ENCODE measurements at regions not wholly inside any gene's neighbourhood (a gene's known extent, or its start where the extent isn't known, plus 50 kb on each side); places are given as distances from the start of the nearest gene placed in this dataset.

GRCh38 chr5:67350618-67351201 is 154.1 kb upstream of the CD180 start:
- no peak for DNase-seq (ENCODE audit: low read depth)

DNA sequence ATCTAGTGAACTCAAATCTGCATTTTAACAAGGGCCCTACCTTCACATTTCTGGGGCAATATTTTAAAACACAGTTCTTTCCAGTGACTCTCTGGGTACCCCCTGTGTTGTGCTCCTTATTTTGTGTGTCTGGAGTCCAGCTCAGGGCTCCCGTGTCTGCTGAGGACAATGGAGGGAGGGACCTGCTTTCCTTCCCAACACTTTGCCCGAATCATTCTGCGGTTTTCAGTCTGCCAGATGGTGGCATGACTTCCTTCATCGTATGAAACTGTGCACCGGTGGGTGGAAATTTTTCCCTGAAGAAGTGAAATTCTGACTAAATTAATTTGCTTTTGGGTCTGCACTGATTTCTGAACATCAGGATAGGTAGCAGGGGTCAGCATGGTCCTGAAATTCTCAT is 153.6 kb upstream of the CD180 start:
- no peak for DNase-seq (ENCODE audit: low read depth)

- no peak for DNase-seq (ENCODE audit: low read depth)
Measured at GRCh38 chr5:67347821-67348220, 151.2 kb upstream of the CD180 start.

- DNase-seq (ENCODE audit: low read depth): no peak
Measured at GRCh38 chr5:67346611-67347010, 150.0 kb upstream of the CD180 start.

DNA sequence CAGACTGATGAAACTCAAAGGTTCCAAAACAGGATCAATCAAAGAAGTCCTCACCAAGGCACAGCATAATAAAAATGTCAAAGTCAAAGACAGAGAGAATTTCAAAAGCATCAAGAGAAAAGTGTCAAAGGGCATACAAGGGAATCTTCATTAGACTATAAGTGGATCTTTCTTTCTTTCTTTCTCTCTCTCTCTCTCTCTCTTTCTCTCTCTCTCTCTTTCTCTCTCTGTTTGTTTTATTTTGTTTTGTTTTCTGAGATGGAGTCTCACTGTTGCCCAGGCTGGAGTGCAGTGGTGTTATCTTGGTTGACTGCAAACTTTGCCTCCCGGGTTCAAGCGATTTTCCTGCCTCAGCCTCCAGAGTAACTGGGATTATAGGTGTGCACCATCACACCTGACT is 148.3 kb upstream of the CD180 start:
- DNase-seq (ENCODE audit: low read depth): no peak

GRCh38 chr5:67343835-67344234 is 147.2 kb upstream of the CD180 start:
- no peak for DNase-seq (ENCODE audit: low read depth)

GRCh38 chr5:67341478-67341877 is 144.9 kb upstream of the CD180 start:
- DNase-seq (ENCODE audit: low read depth): no peak

- DNase-seq (ENCODE audit: low read depth): no peak
Measured at GRCh38 chr5:67339219-67339767, 142.7 kb upstream of the CD180 start.

DNA sequence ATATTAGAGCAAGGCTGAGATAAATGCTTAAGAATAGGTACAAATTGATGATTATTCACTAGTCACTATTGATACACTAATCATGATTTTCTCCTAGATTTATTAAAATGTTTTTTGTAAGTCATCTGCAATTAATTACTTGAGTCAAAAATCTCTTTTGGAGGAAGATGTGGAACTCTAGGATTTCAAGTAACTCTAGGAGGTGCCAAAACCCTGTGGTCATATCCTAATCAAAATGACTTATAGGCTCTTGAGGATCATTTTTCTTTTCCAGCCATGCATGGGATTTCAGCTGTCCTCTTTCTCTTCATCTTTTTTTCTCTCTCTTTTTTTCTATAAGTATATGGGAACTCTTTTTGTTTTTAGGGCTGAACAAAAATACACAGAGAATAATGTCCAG is 141.8 kb upstream of the CD180 start:
- no peak for DNase-seq (ENCODE audit: low read depth)

- no peak for DNase-seq (ENCODE audit: low read depth)
Measured at GRCh38 chr5:67337751-67338150, 141.2 kb upstream of the CD180 start.

- no peak for DNase-seq (ENCODE audit: low read depth)
Measured at GRCh38 chr5:67335426-67335825, 138.8 kb upstream of the CD180 start.

- DNase-seq (ENCODE audit: low read depth): no peak
Measured at GRCh38 chr5:67334373-67334772, 137.8 kb upstream of the CD180 start.

DNA sequence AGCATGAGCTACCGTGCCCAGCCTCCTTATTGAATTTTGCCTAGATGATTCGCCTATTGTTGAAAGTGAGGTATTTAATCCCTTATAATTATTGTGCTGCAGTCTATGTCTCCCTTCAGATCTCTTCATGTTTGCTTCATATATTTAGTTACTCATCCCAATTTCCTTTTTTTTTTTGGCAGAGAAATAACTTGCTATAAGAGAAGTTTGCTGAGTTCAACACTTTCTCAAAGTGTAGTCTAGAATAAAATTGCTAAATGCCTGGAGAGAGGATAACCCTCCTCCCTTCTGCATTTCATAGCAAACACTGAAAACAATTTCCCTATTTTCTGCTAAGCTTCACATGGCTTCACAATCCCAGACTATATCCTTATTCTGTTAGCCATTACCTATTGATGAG is 136.6 kb upstream of the CD180 start:
- no peak for DNase-seq (ENCODE audit: low read depth)

- DNase-seq (ENCODE audit: low read depth): no peak
Measured at GRCh38 chr5:67331296-67331925, 134.8 kb upstream of the CD180 start.

GRCh38 chr5:67319935-67320725 is 123.5 kb upstream of the CD180 start:
- no peak for DNase-seq (ENCODE audit: low read depth)

GRCh38 chr5:67318746-67319145 is 122.1 kb upstream of the CD180 start:
- no peak for DNase-seq (ENCODE audit: low read depth)

- no peak for DNase-seq (ENCODE audit: low read depth)
Measured at GRCh38 chr5:67317603-67318002, 121.0 kb upstream of the CD180 start.

DNA sequence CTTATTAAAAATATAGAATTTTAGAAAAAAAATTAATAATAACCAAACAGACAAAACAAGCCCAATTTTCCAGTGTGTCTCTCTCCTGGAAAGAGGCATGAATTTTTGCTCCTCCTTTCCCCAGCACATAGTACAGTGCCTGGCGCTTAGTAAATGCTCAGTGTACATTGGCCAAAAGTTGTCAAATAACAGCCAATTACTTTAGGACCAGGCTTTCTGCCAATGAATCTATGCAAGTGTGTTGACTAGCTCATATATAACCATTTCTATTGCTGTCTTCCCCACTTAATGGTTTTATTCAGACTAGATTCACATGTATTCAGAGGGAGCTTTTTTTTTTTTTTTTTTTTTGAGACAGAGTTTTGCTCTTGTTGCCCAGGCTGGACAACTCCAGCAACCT is 120.1 kb upstream of the CD180 start:
- no peak for DNase-seq (ENCODE audit: low read depth)

DNA sequence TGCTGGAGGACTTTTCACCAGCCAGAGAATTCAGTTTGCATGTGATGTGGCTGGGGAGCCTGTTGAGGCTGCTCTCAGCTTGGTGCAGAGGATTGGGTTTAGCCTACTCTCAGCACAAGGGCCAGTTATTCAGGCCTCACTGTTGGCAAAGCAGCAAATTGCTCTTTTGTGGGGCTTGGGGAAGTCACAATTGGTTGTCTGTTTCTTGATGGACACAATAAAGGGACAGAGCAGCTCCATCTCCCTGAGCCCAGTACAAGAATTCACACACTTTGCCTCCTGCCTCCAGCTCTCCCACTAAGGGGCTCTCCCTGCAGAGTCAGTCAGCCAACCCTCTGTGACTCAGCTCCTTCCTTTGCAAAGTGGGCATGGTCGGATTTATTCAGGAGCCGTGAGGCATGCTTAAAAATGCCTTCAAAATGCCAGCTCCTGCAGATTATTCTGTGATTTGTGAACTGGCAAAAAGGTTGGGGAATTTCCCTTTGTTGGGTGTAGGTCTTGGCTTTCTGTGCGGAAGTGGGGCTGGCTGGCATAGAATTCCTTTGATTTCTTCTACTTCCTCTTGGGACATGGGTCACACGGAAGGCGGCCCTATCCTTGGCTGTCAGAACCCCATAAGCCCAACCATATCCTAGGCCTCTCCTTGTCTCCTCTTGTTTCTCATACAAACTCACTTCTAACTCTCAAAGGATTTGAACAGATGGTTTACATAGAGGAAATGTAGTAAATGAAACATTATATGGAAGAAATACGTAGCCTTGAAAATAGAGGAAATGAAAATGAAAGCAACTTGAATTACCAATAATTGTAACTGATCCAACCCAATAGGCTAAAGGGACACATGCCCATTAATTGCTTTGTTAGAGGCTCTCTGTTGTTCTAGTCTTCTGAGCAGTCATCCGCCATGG is 118.7 kb upstream of the CD180 start:
- DNase-seq (ENCODE audit: low read depth): peak; percentile 72

DNA sequence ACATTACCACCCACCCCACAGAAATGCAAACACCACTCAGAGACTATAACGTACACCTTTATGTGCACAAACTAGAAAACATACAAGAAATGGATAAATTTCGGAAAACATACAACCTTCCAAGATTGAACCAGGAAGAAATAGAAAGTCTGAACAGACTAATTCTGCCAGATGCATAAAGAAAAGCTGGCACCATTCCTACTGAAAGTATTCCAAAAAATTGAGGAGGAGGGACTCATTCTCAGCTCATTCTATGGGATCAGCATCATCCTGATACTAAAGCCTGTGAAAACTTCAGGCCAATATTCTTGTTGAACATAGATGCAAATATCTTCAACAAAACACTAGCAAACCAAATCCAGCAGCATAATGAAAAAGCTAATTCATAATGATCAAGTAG is 115.1 kb upstream of the CD180 start:
- no peak for DNase-seq (ENCODE audit: low read depth)

GRCh38 chr5:67311208-67311607 is 114.6 kb upstream of the CD180 start:
- no peak for DNase-seq (ENCODE audit: low read depth)
